PC-9 (cell line): ENCODE measurements at regions not wholly inside any gene's neighbourhood (a gene's known extent, or its start where the extent isn't known, plus 50 kb on each side); places are given as distances from the start of the nearest gene placed in this dataset.

ENCODE experiments used
- CTCF ChIP-seq: fragments of 200-600 bp; sonication (generic); conservative IDR thresholded peaks from 2 replicates; pipeline ENCODE4 v1.6.1; 2017; ENCODE audit warnings: mixed run types, antibody characterized with exemption, mild to moderate bottlenecking, moderate library complexity
- EZH2 ChIP-seq: fragments of 200-600 bp; sonication (generic); IDR thresholded peaks from 2 replicates; pipeline ENCODE4 v1.8.0; 2017; ENCODE audit warnings: antibody characterized with exemption, low read depth

- no peak for TF ChIP-seq EZH2
- no peak for TF ChIP-seq CTCF
Observed at GRCh38 chr10:63761243-63761642, 240.0 kb downstream of the REEP3 start.
